ENCODE measurements at regions not wholly inside any gene's neighbourhood (a gene's known extent, or its start where the extent isn't known, plus 50 kb on each side); places are given as distances from the start of the nearest gene placed in this dataset.
"Not testable (repeated sequence)": the region's sequence is repeated elsewhere in the genome, so short reads cannot be mapped to it uniquely, and the experiment has no call there.

- Histone ChIP-seq H3K36me3 (ENCODE audit: control insufficient read depth, insufficient read depth, low read length) (no peaks in the 10 kb centered on the region), H3K27me3 (replicated peaks; ENCODE audit: control insufficient read depth, insufficient read depth, low read length, poor library complexity, severe bottlenecking) (no peaks in the 10 kb centered on the region), H3K4me3 (ENCODE audit: insufficient read depth, low read depth, low read length, poor library complexity, severe bottlenecking) (no peak overlapping the region), H3K27ac (ENCODE audit: insufficient read depth, low read length, poor library complexity, severe bottlenecking) (no peak overlapping the region), H3K4me1 (ENCODE audit: control insufficient read depth, insufficient read depth, low read length, poor library complexity, severe bottlenecking) (no peaks in the 10 kb centered on the region), H3K9me3 (ENCODE audit: control insufficient read depth, low read length) (no peaks in the 10 kb centered on the region)
- no peak for DNase-seq
These were observed 127.3 kb upstream of the FAM98A start for GRCh38 chr2:33726415-33726814.

- Histone ChIP-seq H3K4me3 (ENCODE audit: insufficient read depth, low read depth, low read length, poor library complexity, severe bottlenecking) (no peak overlapping the region), H3K27ac (ENCODE audit: insufficient read depth, low read length, poor library complexity, severe bottlenecking) (no peak overlapping the region), H3K9me3 (ENCODE audit: control insufficient read depth, low read length) (no peaks in the 10 kb centered on the region), H3K4me1 (ENCODE audit: control insufficient read depth, insufficient read depth, low read length, poor library complexity, severe bottlenecking) (no peaks in the 10 kb centered on the region), H3K36me3 (ENCODE audit: control insufficient read depth, insufficient read depth, low read length) (no peaks in the 10 kb centered on the region), H3K27me3 (replicated peaks; ENCODE audit: control insufficient read depth, insufficient read depth, low read length, poor library complexity, severe bottlenecking) (no peaks in the 10 kb centered on the region)
- DNase-seq = no peak
These were observed 124.2 kb upstream of the FAM98A start for GRCh38 chr2:33723329-33723728.

DNA sequence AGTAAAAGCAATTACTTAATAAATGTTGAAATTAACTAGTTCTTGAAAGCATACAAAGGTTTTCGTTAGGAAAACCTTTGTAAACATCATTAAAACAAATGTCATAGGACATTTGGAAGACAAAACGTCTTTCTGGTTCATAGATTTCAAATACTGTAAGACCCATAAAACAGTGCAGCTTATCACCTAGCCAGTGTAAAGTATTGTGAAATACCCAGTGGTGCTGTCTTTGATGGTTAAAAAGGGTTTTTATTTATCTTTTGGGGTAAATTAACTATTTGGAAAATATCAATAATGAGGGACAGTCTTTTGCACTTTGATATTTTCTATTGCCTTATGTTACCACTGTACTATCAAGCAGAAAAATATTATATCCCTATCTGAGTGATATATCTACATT lies 120.0 kb upstream of the FAM98A start:
- Histone ChIP-seq H3K9me3 (ENCODE audit: control insufficient read depth, low read length) (no peaks in the 10 kb centered on the region), H3K27me3 (replicated peaks; ENCODE audit: control insufficient read depth, insufficient read depth, low read length, poor library complexity, severe bottlenecking) (no peaks in the 10 kb centered on the region), H3K36me3 (ENCODE audit: control insufficient read depth, insufficient read depth, low read length) (no peaks in the 10 kb centered on the region), H3K4me3 (ENCODE audit: insufficient read depth, low read depth, low read length, poor library complexity, severe bottlenecking) (no peak overlapping the region), H3K27ac (ENCODE audit: insufficient read depth, low read length, poor library complexity, severe bottlenecking) (no peak overlapping the region), H3K4me1 (ENCODE audit: control insufficient read depth, insufficient read depth, low read length, poor library complexity, severe bottlenecking) (no peaks in the 10 kb centered on the region)
- no peak for DNase-seq

DNA sequence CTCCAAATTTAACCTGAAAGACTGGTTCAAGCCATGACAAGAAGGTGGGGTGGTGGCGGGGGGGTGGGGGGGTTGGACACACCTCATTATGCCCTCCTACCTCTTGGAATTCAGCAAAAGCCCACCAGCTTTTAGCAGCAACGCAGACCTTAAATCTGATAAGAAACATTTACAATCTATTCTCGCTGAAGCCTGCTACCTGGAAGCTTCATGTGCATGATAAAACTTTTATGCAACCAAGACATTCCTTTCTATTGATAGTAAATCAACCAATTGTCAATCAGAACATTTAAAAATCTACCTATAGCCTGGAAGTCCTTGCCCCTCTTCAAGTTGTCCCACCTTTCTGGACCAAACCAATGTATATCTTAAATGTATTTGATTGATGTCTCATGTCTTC lies 113.6 kb upstream of the FAM98A start:
- Histone ChIP-seq H3K4me3 (ENCODE audit: insufficient read depth, low read depth, low read length, poor library complexity, severe bottlenecking) (no peak overlapping the region), H3K27me3 (replicated peaks; ENCODE audit: control insufficient read depth, insufficient read depth, low read length, poor library complexity, severe bottlenecking) (no peaks in the 10 kb centered on the region), H3K4me1 (ENCODE audit: control insufficient read depth, insufficient read depth, low read length, poor library complexity, severe bottlenecking) (no peaks in the 10 kb centered on the region), H3K9me3 (ENCODE audit: control insufficient read depth, low read length) (no peaks in the 10 kb centered on the region), H3K27ac (ENCODE audit: insufficient read depth, low read length, poor library complexity, severe bottlenecking) (no peak overlapping the region), H3K36me3 (ENCODE audit: control insufficient read depth, insufficient read depth, low read length) (no peaks in the 10 kb centered on the region)
- DNase-seq = no peak

GRCh38 chr2:33709951-33710350 lies 110.9 kb upstream of the FAM98A start:
- Histone ChIP-seq H3K9me3 (ENCODE audit: control insufficient read depth, low read length) (no peaks in the 10 kb centered on the region), H3K27me3 (replicated peaks; ENCODE audit: control insufficient read depth, insufficient read depth, low read length, poor library complexity, severe bottlenecking) (no peaks in the 10 kb centered on the region), H3K36me3 (ENCODE audit: control insufficient read depth, insufficient read depth, low read length) (no peaks in the 10 kb centered on the region), H3K27ac (ENCODE audit: insufficient read depth, low read length, poor library complexity, severe bottlenecking) (no peak overlapping the region), H3K4me1 (ENCODE audit: control insufficient read depth, insufficient read depth, low read length, poor library complexity, severe bottlenecking) (no peaks in the 10 kb centered on the region), H3K4me3 (ENCODE audit: insufficient read depth, low read depth, low read length, poor library complexity, severe bottlenecking) (no peak overlapping the region)
- no peak for DNase-seq

DNA sequence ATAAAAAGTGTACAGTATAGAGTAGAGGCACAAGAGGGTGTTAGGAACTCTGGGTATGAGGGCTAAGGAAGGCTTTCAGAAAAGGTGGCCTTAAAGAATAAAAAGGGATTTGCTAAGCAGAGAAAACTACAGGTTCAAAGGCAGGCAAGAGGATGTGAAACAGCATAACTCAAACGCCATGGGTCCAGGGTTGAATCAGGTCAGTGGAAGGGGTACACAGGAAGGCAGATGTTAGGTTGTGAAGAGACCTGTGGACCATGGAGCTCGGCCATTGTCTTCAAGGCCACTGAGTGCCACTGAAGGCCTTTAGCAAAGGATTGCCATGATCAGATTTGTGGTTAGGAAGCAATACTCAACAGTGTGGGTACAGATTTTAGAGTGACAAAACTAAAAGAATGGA lies 108.2 kb upstream of the FAM98A start:
- Histone ChIP-seq H3K27me3 (replicated peaks; ENCODE audit: control insufficient read depth, insufficient read depth, low read length, poor library complexity, severe bottlenecking) (no peaks in the 10 kb centered on the region), H3K4me3 (ENCODE audit: insufficient read depth, low read depth, low read length, poor library complexity, severe bottlenecking) (no peak overlapping the region), H3K36me3 (ENCODE audit: control insufficient read depth, insufficient read depth, low read length) (no peaks in the 10 kb centered on the region), H3K9me3 (ENCODE audit: control insufficient read depth, low read length) (no peaks in the 10 kb centered on the region), H3K4me1 (ENCODE audit: control insufficient read depth, insufficient read depth, low read length, poor library complexity, severe bottlenecking) (no peaks in the 10 kb centered on the region), H3K27ac (ENCODE audit: insufficient read depth, low read length, poor library complexity, severe bottlenecking) (no peak overlapping the region)
- DNase-seq = no peak

DNA sequence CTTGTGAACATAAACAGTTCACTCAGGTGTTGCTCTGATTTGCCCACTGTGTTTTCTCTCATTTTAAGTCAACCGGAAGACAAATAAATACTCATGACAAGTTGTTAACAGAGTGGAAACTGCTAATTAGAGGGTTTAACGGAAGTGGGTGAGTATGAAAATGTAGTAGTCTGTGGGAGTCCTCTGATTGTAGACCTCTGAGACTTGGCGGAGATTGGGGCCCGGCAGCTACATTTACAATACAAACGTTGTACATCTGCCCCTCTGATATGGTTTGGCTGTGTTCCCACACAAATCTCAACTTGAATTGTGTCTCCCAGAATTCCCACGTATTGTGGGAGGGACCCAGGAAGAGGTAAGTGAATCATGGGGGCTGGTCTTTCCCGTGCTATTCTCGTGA lies 107.3 kb upstream of the FAM98A start:
- no peaks in the 10 kb centered on the region for H3K36me3 ChIP-seq (ENCODE audit: control insufficient read depth, insufficient read depth, low read length)
- no peak for DNase-seq
- H3K4me1 ChIP-seq (ENCODE audit: control insufficient read depth, insufficient read depth, low read length, poor library complexity, severe bottlenecking) = no peaks in the 10 kb centered on the region
- no peaks in the 10 kb centered on the region for H3K27me3 ChIP-seq (replicated peaks; ENCODE audit: control insufficient read depth, insufficient read depth, low read length, poor library complexity, severe bottlenecking)
- H3K4me3 ChIP-seq (ENCODE audit: insufficient read depth, low read depth, low read length, poor library complexity, severe bottlenecking) = no peak overlapping the region
- no peak overlapping the region for H3K27ac ChIP-seq (ENCODE audit: insufficient read depth, low read length, poor library complexity, severe bottlenecking)
- no peaks in the 10 kb centered on the region for H3K9me3 ChIP-seq (ENCODE audit: control insufficient read depth, low read length)

- Histone ChIP-seq H3K27me3 (replicated peaks; ENCODE audit: control insufficient read depth, insufficient read depth, low read length, poor library complexity, severe bottlenecking) (no peaks in the 10 kb centered on the region), H3K27ac (ENCODE audit: insufficient read depth, low read length, poor library complexity, severe bottlenecking) (no peak overlapping the region), H3K36me3 (ENCODE audit: control insufficient read depth, insufficient read depth, low read length) (no peaks in the 10 kb centered on the region), H3K4me3 (ENCODE audit: insufficient read depth, low read depth, low read length, poor library complexity, severe bottlenecking) (no peak overlapping the region), H3K9me3 (ENCODE audit: control insufficient read depth, low read length) (no peaks in the 10 kb centered on the region), H3K4me1 (ENCODE audit: control insufficient read depth, insufficient read depth, low read length, poor library complexity, severe bottlenecking) (no peaks in the 10 kb centered on the region)
- DNase-seq = no peak
These were observed 105.3 kb upstream of the FAM98A start for GRCh38 chr2:33704406-33704855.

GRCh38 chr2:33696234-33696633 lies 97.1 kb upstream of the FAM98A start:
- H3K4me1 ChIP-seq (ENCODE audit: control insufficient read depth, insufficient read depth, low read length, poor library complexity, severe bottlenecking) = no peaks in the 10 kb centered on the region

GRCh38 chr2:33694904-33695303 lies 95.8 kb upstream of the FAM98A start:
- Histone ChIP-seq H3K4me3 (ENCODE audit: insufficient read depth, low read depth, low read length, poor library complexity, severe bottlenecking) (no peak overlapping the region), H3K4me1 (ENCODE audit: control insufficient read depth, insufficient read depth, low read length, poor library complexity, severe bottlenecking) (no peaks in the 10 kb centered on the region), H3K9me3 (ENCODE audit: control insufficient read depth, low read length) (no peaks in the 10 kb centered on the region), H3K36me3 (ENCODE audit: control insufficient read depth, insufficient read depth, low read length) (no peaks in the 10 kb centered on the region), H3K27me3 (replicated peaks; ENCODE audit: control insufficient read depth, insufficient read depth, low read length, poor library complexity, severe bottlenecking) (no peaks in the 10 kb centered on the region), H3K27ac (ENCODE audit: insufficient read depth, low read length, poor library complexity, severe bottlenecking) (no peak overlapping the region)
- no peak for DNase-seq

More at GRCh38 chr2:33696234-33696633, 97.1 kb upstream of the FAM98A start:
- no peak overlapping the region for H3K4me3 ChIP-seq (ENCODE audit: insufficient read depth, low read depth, low read length, poor library complexity, severe bottlenecking)
- no peaks in the 10 kb centered on the region for H3K9me3 ChIP-seq (ENCODE audit: control insufficient read depth, low read length)
- no peaks in the 10 kb centered on the region for H3K36me3 ChIP-seq (ENCODE audit: control insufficient read depth, insufficient read depth, low read length)
- H3K27me3 ChIP-seq (replicated peaks; ENCODE audit: control insufficient read depth, insufficient read depth, low read length, poor library complexity, severe bottlenecking) = no peaks in the 10 kb centered on the region
- H3K27ac ChIP-seq (ENCODE audit: insufficient read depth, low read length, poor library complexity, severe bottlenecking) = no peak overlapping the region
- DNase-seq = no peak

DNA sequence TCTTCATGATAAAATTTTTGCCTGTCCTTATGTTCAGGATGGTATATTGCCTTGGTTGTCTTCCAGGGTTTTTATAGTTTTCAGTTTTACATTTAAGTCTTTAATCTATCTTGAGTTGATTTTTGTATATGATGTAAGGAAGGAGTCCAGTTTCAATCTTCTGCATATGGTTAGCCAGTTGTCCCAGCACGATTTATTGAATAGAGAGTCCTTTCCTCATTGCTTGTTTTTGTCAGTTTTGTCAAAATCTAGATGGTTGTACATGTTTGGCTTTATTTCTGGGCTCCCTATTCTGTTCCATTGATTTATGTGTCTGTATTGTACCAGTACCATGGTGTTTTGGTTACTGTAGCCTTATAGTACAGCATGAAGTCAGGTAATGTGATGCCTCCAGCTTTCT lies 91.6 kb upstream of the FAM98A start:
- not testable (repeated sequence) for H3K4me3 ChIP-seq (ENCODE audit: insufficient read depth, low read depth, low read length, poor library complexity, severe bottlenecking); H3K27me3 ChIP-seq (replicated peaks; ENCODE audit: control insufficient read depth, insufficient read depth, low read length, poor library complexity, severe bottlenecking); H3K27ac ChIP-seq (ENCODE audit: insufficient read depth, low read length, poor library complexity, severe bottlenecking); H3K9me3 ChIP-seq (ENCODE audit: control insufficient read depth, low read length); DNase-seq; H3K4me1 ChIP-seq (ENCODE audit: control insufficient read depth, insufficient read depth, low read length, poor library complexity, severe bottlenecking); H3K36me3 ChIP-seq (ENCODE audit: control insufficient read depth, insufficient read depth, low read length)
